Smooth muscle cell (in vitro differentiated cells): ENCODE measurements at regions not wholly inside any gene's neighbourhood (a gene's known extent, or its start where the extent isn't known, plus 50 kb on each side); places are given as distances from the start of the nearest gene placed in this dataset.

Experiments used
- DNase-seq: peaks from one replicate; lab custom pipeline; 2025; ENCODE audit not compliant: unreplicated experiment; lab: John Stamatoyannopoulos, UW
- H2AFZ ChIP-seq: fragments of 200-600 bp; sonication (generic); 2 replicates; pipeline ENCODE4 v1.6.0; 2016; ENCODE audit warnings: antibody characterized with exemption, low read depth, mild to moderate bottlenecking
- H3F3A ChIP-seq: fragments of 200-600 bp; sonication (generic); 2 replicates; pipeline ENCODE4 v1.6.0; 2017; ENCODE audit warnings: antibody characterized with exemption, low read depth
- H3K27ac ChIP-seq: fragments of 200-600 bp; sonication (generic); 2 replicates; pipeline ENCODE4 v1.5.1; 2016; ENCODE audit warnings: low read depth, mild to moderate bottlenecking
- H3K27me3 ChIP-seq: fragments of 200-600 bp; sonication (generic); 2 replicates; pipeline ENCODE4 v1.6.1; 2016; ENCODE audit warnings: low read depth, mild to moderate bottlenecking
- H3K36me3 ChIP-seq: fragments of 200-600 bp; sonication (generic); 2 replicates; pipeline ENCODE4 v1.5.1; 2016; ENCODE audit warnings: low read depth
- H3K4me1 ChIP-seq: fragments of 200-600 bp; sonication (generic); 2 replicates; pipeline ENCODE4 v1.5.1; 2016; ENCODE audit warnings: low read depth
- H3K4me2 ChIP-seq: fragments of 200-600 bp; sonication (generic); 2 replicates; pipeline ENCODE4 v1.6.0; 2016; ENCODE audit warnings: mild to moderate bottlenecking
- H3K4me3 ChIP-seq: fragments of 200-600 bp; sonication (generic); 2 replicates; pipeline ENCODE4 v1.5.1; 2016; ENCODE audit warnings: mild to moderate bottlenecking
- H3K79me2 ChIP-seq: fragments of 200-600 bp; sonication (generic); 2 replicates; pipeline ENCODE4 v1.6.0; 2016; ENCODE audit warnings: low read depth, mild to moderate bottlenecking
- H3K9ac ChIP-seq: fragments of 200-600 bp; sonication (generic); 2 replicates; pipeline ENCODE4 v1.6.0; 2016; ENCODE audit warnings: low read depth
- H3K9me3 ChIP-seq: fragments of 200-600 bp; sonication (generic); replicated peaks from 2 replicates; pipeline ENCODE4 v1.5.1; 2016; ENCODE audit warnings: low read depth
- H4K20me1 ChIP-seq: fragments of 200-600 bp; sonication (generic); 2 replicates; pipeline ENCODE4 v1.6.0; 2016; ENCODE audit warnings: low read depth
- WGBS: methylation state at CpG from one replicate; pipeline ENCODE4 v1.1.7; 2016; ENCODE audit warnings: low lambda C conversion rate; 5-methylcytosine and 5-hydroxymethylcytosine counted together
- TF ChIP-seq, protein P1 (sequence below): fragments of 200-600 bp; sonication (generic); IDR thresholded peaks from 2 replicates; pipeline ENCODE4 v1.5.1; 2017; ENCODE audit warnings: borderline replicate concordance, mild to moderate bottlenecking, antibody characterized with exemption; ENCODE audit not compliant: insufficient read depth, poor library complexity, severe bottlenecking

DNA sequence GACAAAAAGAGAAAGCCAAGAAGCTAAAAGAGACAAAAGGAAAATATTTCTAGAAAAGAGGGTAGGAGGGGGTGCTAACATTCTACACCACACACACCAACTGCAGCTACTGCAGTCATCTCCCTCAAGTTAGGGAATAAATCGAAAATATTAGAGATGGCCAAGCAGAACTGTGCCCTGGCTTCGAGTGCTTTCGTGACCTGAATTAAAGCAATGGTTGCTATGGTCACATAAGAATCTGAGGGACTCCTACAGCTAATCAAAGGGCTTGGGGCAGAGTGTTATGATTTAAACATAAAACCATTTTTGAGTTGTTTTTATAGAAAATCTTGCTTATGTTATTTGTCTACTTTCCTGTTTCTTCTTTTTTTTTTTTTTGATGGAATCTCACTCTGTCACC lies 159.6 kb upstream of the HNRNPA3 start:
- Histone ChIP-seq H3F3A (no peaks in the 10 kb centered on the region), H3K4me3 (no peak overlapping the region), H3K27ac (no peak overlapping the region), H3K9me3 (no peaks in the 10 kb centered on the region), H4K20me1 (no peaks in the 10 kb centered on the region), H3K27me3 (no peaks in the 10 kb centered on the region), H3K79me2 (no peaks in the 10 kb centered on the region), H3K4me2 (peak overlapping the region; percentile 33), H2AFZ (no peak overlapping the region), H3K36me3 (no peaks in the 10 kb centered on the region), H3K9ac (no peak overlapping the region), H3K4me1 (peaks cover 11% of the 10 kb centered on the region)
- WGBS, result 81% methylated on average over 3 of the region's 3 CpGs
- TF ChIP-seq, protein P1, sequence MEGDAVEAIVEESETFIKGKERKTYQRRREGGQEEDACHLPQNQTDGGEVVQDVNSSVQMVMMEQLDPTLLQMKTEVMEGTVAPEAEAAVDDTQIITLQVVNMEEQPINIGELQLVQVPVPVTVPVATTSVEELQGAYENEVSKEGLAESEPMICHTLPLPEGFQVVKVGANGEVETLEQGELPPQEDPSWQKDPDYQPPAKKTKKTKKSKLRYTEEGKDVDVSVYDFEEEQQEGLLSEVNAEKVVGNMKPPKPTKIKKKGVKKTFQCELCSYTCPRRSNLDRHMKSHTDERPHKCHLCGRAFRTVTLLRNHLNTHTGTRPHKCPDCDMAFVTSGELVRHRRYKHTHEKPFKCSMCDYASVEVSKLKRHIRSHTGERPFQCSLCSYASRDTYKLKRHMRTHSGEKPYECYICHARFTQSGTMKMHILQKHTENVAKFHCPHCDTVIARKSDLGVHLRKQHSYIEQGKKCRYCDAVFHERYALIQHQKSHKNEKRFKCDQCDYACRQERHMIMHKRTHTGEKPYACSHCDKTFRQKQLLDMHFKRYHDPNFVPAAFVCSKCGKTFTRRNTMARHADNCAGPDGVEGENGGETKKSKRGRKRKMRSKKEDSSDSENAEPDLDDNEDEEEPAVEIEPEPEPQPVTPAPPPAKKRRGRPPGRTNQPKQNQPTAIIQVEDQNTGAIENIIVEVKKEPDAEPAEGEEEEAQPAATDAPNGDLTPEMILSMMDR, result no peak
- DNase-seq, result no peak

DNA sequence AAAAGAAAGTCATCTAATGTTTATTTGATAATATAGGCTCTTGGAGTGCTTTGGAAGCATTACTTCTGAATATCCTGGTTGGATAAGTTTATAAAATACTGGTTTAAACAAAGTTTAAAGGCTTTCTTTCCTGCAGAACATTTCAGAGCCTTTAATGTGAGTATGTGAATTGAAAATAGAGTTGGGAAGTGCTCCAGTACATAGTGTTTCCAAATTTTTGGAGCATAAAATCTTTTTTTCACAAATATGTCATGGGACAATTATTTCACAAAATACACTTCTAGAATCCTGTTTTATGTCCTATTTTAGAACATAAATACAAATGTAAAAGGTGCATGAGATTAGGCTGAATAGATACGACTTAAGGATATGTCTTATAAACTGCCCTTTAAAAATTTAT lies 158.9 kb upstream of the HNRNPA3 start:
- H3K4me1 ChIP-seq, result peaks cover 11% of the 10 kb centered on the region
- no peak overlapping the region for H3K9ac ChIP-seq
- no peaks in the 10 kb centered on the region for H3K79me2 ChIP-seq
- no peaks in the 10 kb centered on the region for H3F3A ChIP-seq
- WGBS, result 0% methylated on average over 1 of the region's 1 CpG
- H3K36me3 ChIP-seq, result no peaks in the 10 kb centered on the region
- no peak overlapping the region for H3K27ac ChIP-seq
- H4K20me1 ChIP-seq, result no peaks in the 10 kb centered on the region
- no peaks in the 10 kb centered on the region for H3K27me3 ChIP-seq
- H3K4me2 ChIP-seq, result peak overlapping the region; percentile 33
- no peak for DNase-seq
- TF ChIP-seq, protein P1, result no peak
- no peak overlapping the region for H2AFZ ChIP-seq
- no peak overlapping the region for H3K4me3 ChIP-seq
- H3K9me3 ChIP-seq, result no peaks in the 10 kb centered on the region

DNA sequence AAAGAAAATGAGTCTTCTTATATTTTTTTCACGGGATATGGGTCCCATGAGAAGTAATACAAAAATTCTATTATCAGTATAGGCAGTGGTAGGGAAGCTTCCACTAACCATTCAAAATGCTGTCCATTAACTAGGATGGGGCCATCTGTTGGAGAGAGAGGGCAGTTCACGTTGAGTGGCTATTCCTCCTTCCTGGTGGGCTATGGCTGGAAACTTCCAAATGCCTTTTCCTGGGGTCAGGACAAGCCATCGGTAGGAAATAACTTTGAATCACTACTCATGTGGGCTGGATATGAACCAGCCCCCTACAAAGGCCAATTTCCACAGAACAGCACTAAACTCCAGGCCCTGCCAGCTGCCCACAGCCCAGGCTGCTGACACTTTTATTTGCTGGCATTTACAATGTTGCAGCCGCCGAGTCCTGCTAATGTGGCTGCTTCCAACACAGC lies 156.1 kb upstream of the HNRNPA3 start:
- H3K79me2 ChIP-seq, result no peaks in the 10 kb centered on the region
- no peaks in the 10 kb centered on the region for H3K36me3 ChIP-seq
- H3K9ac ChIP-seq, result no peak overlapping the region
- H3K27me3 ChIP-seq, result no peaks in the 10 kb centered on the region
- no peaks in the 10 kb centered on the region for H3K9me3 ChIP-seq
- WGBS, result 31% methylated on average over 5 of the region's 5 CpGs
- H3F3A ChIP-seq, result no peaks in the 10 kb centered on the region
- TF ChIP-seq, protein P1, result peak; percentile 17
- H4K20me1 ChIP-seq, result no peaks in the 10 kb centered on the region
- DNase-seq, result peak; percentile 4
- no peak overlapping the region for H3K4me2 ChIP-seq
- peaks cover 11% of the 10 kb centered on the region for H3K4me1 ChIP-seq
- H3K27ac ChIP-seq, result no peak overlapping the region
- no peak overlapping the region for H3K4me3 ChIP-seq
- H2AFZ ChIP-seq, result no peak overlapping the region

DNA sequence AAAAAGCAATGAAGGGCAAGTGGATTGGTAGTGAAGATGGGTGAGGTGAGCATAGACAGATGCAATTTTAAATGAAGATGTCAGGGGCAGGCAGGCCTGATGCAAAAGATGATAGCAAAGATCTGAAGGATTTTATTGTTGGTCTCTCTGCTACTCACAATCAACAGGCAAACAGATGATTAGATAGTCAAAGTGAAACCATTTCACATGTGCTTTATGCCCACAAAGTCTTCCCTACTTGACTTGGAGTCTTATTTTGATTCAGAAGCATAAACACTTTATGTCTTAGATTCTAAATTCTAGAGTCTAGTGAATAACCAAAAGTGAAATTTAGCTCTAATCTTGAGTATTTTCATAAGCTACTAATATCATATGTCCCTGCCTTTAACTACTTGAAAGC lies 153.8 kb upstream of the HNRNPA3 start:
- Histone ChIP-seq H2AFZ (no peak overlapping the region), H3K4me3 (no peak overlapping the region), H3K9me3 (no peaks in the 10 kb centered on the region), H3K4me1 (no peaks in the 10 kb centered on the region), H3K27me3 (no peaks in the 10 kb centered on the region), H3F3A (no peaks in the 10 kb centered on the region), H4K20me1 (no peaks in the 10 kb centered on the region), H3K4me2 (no peak overlapping the region), H3K9ac (no peak overlapping the region), H3K27ac (no peak overlapping the region), H3K36me3 (no peaks in the 10 kb centered on the region), H3K79me2 (no peaks in the 10 kb centered on the region)
- no peak for DNase-seq
- TF ChIP-seq, protein P1, result no peak
